GM23248 (cell line): ENCODE measurements at regions not wholly inside any gene's neighbourhood (a gene's known extent, or its start where the extent isn't known, plus 50 kb on each side); places are given as distances from the start of the nearest gene placed in this dataset.
"Not testable (repeated sequence)": the region's sequence is repeated elsewhere in the genome, so short reads cannot be mapped to it uniquely, and the experiment has no call there.

Source experiments
- DNase-seq: peaks from one replicate; pipeline ENCODE4 v3.0.0-alpha.2; 2015
- H2AFZ ChIP-seq: fragments of 200-600 bp; sonication (generic); 2 replicates; pipeline ENCODE4 v1.6.1; 2016; ENCODE audit warnings: antibody characterized with exemption
- H3F3A ChIP-seq: fragments of 200-600 bp; sonication (generic); 2 replicates; pipeline ENCODE4 v1.6.1; 2016; ENCODE audit warnings: mild to moderate bottlenecking, antibody characterized with exemption, mixed run types; ENCODE audit not compliant: insufficient read depth
- H3K27ac ChIP-seq: fragments of 200-600 bp; sonication (generic); 2 replicates; pipeline ENCODE4 v1.5.1; 2016; ENCODE audit warnings: mild to moderate bottlenecking
- H3K27me3 ChIP-seq: fragments of 200-600 bp; sonication (generic); replicated peaks from 2 replicates; pipeline ENCODE4 v1.6.1; 2016; ENCODE audit warnings: mild to moderate bottlenecking; ENCODE audit not compliant: insufficient read depth
- H3K36me3 ChIP-seq: fragments of 200-600 bp; sonication (generic); 2 replicates; pipeline ENCODE4 v1.6.1; 2016; ENCODE audit warnings: low read depth, mild to moderate bottlenecking
- H3K4me1 ChIP-seq: fragments of 200-600 bp; sonication (generic); 2 replicates; pipeline ENCODE4 v1.6.1; 2016; ENCODE audit warnings: mild to moderate bottlenecking; ENCODE audit not compliant: insufficient read depth
- H3K4me2 ChIP-seq: fragments of 200-600 bp; sonication (generic); one replicate; pipeline ENCODE4 v1.6.1; 2016; ENCODE audit warnings: mild to moderate bottlenecking; ENCODE audit not compliant: unreplicated experiment
- H3K4me3 ChIP-seq: fragments of 200-600 bp; sonication (generic); 2 replicates; pipeline ENCODE4 v1.5.1; 2016; ENCODE audit warnings: mild to moderate bottlenecking
- H3K79me2 ChIP-seq: fragments of 200-600 bp; sonication (generic); 2 replicates; pipeline ENCODE4 v1.6.1; 2016; ENCODE audit warnings: mild to moderate bottlenecking; ENCODE audit not compliant: insufficient read depth
- H3K9ac ChIP-seq: fragments of 200-600 bp; sonication (generic); 2 replicates; pipeline ENCODE4 v1.6.1; 2016; ENCODE audit warnings: mild to moderate bottlenecking
- H3K9me2 ChIP-seq: fragments of 200-600 bp; sonication (generic); 2 replicates; pipeline ENCODE4 v1.6.1; 2016; ENCODE audit warnings: mixed run types, mild to moderate bottlenecking, moderate library complexity; ENCODE audit not compliant: insufficient read depth
- H3K9me3 ChIP-seq: fragments of 200-600 bp; sonication (generic); one replicate; pipeline ENCODE4 v1.6.1; 2017; ENCODE audit warnings: low read depth
- H4K20me1 ChIP-seq: fragments of 200-600 bp; sonication (generic); 2 replicates; pipeline ENCODE4 v1.6.0; 2016; ENCODE audit not compliant: insufficient read depth
- EZH2 ChIP-seq: fragments of 200-600 bp; sonication (generic); IDR thresholded peaks from 2 replicates; pipeline ENCODE4 v1.6.1; 2018; ENCODE audit warnings: antibody characterized with exemption, mild to moderate bottlenecking; ENCODE audit not compliant: insufficient read depth, poor library complexity, severe bottlenecking
- EZH2phosphoT487 ChIP-seq: fragments of 200-600 bp; sonication (generic); IDR thresholded peaks from 2 replicates; pipeline ENCODE4 v1.6.1; 2018; ENCODE audit warnings: antibody characterized with exemption, moderate library complexity, mild to moderate bottlenecking, low read depth; ENCODE audit not compliant: insufficient read depth
- WGBS, 2 experiments: methylation state at CpG; one replicate each; pipeline ENCODE4 v1.1.6; 2015 to 2017; ENCODE audit warnings: low lambda C conversion rate in 2 of 2, low coverage in 1 of 2; ENCODE audit errors: missing lambda C conversion rate in 2 of 2; 5-methylcytosine and 5-hydroxymethylcytosine counted together
- in situ Hi-C: fragments of 300-500 bp; cut with MboI; formaldehyde crosslinking; loops from 2 replicates; pipeline ENCODE4 v1.15.0; 2020

DNA sequence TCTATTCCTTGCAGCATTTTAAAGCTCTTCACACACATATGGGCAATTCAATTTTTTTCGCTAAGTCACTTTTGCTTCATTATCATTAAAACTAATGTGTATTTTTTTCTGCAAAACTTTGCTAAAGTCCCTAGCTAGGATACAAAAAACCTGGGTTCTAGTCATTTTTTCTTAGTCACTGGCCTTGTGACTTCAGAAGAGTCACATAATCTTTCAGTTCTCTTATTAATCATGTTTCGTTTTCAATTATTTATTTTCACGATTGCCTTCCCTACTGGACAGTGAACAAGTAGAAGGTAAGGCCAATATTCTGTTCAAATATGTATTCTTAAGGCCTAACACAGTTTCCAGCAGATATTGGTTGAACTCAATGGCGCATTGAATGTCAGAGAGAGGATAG lies 60.9 kb upstream of the CYRIA start:
- in situ Hi-C loops: no loop called here

DNA sequence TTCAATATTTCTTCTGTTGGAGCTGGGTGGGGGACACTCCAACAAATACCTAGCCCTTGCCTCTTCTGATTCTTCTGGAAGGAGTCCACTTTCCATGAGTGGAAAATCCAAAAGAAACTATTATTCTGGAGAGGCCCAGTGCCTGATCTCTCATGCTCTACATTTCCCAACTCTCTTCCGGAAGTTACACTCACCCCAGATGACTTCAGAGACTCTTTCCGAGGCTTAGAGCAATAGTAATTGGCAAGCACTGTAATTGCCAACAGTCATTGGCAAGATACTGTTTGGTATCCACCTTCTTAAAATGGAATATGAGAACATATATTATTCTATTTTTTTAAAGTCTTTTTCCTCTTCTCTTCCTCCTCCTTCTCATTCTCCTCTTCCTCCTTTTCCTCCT lies 60.5 kb upstream of the CYRIA start:
- H3K36me3 ChIP-seq: no peaks in the 10 kb centered on the region
- H3K4me1 ChIP-seq: no peaks in the 10 kb centered on the region
- TF ChIP-seq EZH2: no peak
- TF ChIP-seq EZH2phosphoT487: no peak
- H3F3A ChIP-seq: no peaks in the 10 kb centered on the region
- peak; percentile 8 for DNase-seq
- WGBS, 2 experiments: 2 to 3% methylated on average over 2 of the region's 2 CpGs
- H3K9me3 ChIP-seq: no peaks in the 10 kb centered on the region
- H3K9ac ChIP-seq: no peak overlapping the region
- no peaks in the 10 kb centered on the region for H3K79me2 ChIP-seq
- H3K4me3 ChIP-seq: no peak overlapping the region
- H4K20me1 ChIP-seq: no peaks in the 10 kb centered on the region
- in situ Hi-C loops: no loop called here
- H2AFZ ChIP-seq: no peak overlapping the region
- H3K9me2 ChIP-seq: no peaks in the 10 kb centered on the region
- no peaks in the 10 kb centered on the region for H3K27me3 ChIP-seq
- no peak overlapping the region for H3K4me2 ChIP-seq
- no peak overlapping the region for H3K27ac ChIP-seq

More for the DNA sequence above, 60.9 kb upstream of the CYRIA start:
- no peaks in the 10 kb centered on the region for H4K20me1 ChIP-seq
- no peaks in the 10 kb centered on the region for H3F3A ChIP-seq
- H3K9ac ChIP-seq: no peak overlapping the region
- no peak overlapping the region for H2AFZ ChIP-seq
- DNase-seq: no peak
- H3K27ac ChIP-seq: no peak overlapping the region
- no peaks in the 10 kb centered on the region for H3K9me3 ChIP-seq
- H3K4me3 ChIP-seq: no peak overlapping the region
- WGBS, 2 experiments: 49 to 53% methylated on average over 4 of the region's 4 CpGs
- no peaks in the 10 kb centered on the region for H3K79me2 ChIP-seq
- TF ChIP-seq EZH2phosphoT487: no peak
- no peak for TF ChIP-seq EZH2
- no peaks in the 10 kb centered on the region for H3K4me1 ChIP-seq
- H3K9me2 ChIP-seq: no peaks in the 10 kb centered on the region
- no peaks in the 10 kb centered on the region for H3K27me3 ChIP-seq
- H3K4me2 ChIP-seq: no peak overlapping the region
- H3K36me3 ChIP-seq: no peaks in the 10 kb centered on the region

DNA sequence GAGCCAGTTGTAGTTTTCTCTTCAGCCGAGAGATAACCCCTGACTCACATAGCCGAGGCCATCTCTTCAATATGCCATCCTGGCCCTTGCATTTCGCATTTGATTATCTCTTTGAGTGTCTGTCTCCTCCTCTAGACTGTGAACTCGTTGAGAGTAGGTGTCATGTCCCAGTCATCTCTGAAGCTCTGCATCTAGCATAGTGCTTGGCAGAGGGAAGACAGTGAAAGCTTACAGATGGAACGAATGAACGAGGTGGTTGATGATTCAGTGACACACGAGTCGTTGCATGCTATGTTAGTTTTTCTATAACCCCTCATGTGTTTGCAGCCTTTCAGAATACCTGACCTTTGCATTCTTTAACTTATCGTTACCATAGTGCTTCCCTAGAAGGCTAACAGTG lies 59.9 kb upstream of the CYRIA start:
- Histone ChIP-seq H3F3A (no peaks in the 10 kb centered on the region), H4K20me1 (no peaks in the 10 kb centered on the region), H3K9me3 (no peaks in the 10 kb centered on the region), H3K27me3 (no peaks in the 10 kb centered on the region), H3K4me2 (no peak overlapping the region), H3K36me3 (no peaks in the 10 kb centered on the region), H3K4me3 (no peak overlapping the region), H3K27ac (no peak overlapping the region), H3K4me1 (no peaks in the 10 kb centered on the region), H3K9ac (no peak overlapping the region), H3K79me2 (no peaks in the 10 kb centered on the region), H2AFZ (no peak overlapping the region), H3K9me2 (no peaks in the 10 kb centered on the region)
- DNase-seq: no peak
- TF ChIP-seq EZH2 (no peak), EZH2phosphoT487 (no peak)
- in situ Hi-C loops: no loop called here
- 19 to 22% methylated on average over 9 of the region's 9 CpGs for WGBS, 2 experiments

DNA sequence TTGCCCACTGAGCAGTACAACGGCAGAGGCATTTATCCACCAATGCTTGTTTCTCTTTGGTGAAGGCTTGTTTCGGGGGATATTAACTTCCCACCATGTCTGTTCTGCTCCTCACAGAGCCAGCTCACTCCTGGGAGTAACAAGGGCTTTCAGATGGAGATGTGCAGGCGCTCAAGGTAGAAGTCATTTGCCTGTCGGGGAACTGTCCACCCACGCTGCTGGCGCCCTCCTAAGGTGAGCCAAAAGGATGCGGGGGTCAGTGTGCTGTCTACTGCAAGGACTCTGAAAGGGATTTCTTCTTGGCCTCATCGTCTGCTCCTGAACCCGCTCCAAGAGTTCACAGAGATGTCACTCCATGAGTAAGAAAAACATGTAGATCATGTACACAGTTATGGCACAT lies 57.0 kb upstream of the CYRIA start:
- no peak for TF ChIP-seq EZH2phosphoT487
- TF ChIP-seq EZH2: no peak
- 34 to 42% methylated on average over 9 of the region's 9 CpGs for WGBS, 2 experiments
- H3F3A ChIP-seq: no peaks in the 10 kb centered on the region

DNA sequence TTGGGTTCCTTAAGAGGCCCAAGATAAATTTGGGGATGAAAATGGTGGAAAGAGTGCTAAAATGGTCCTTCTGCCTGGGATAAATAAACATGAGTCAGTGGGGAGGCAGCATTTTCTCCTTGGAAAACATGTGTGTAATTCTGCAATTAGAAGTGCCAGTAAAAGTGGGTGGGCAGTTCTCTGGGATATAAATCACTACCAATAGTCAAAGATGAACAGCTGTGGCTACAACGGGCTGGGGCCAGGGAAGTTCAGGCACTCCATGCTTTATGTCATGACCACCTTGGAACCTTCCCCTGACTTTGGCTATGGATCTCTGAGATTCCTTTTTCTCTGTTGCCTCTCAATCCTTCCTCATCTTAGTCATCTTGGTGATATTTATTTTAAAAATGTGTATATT lies 56.5 kb upstream of the CYRIA start:
- TF ChIP-seq EZH2phosphoT487 (no peak), EZH2 (no peak)
- H3K4me3 ChIP-seq: no peak overlapping the region
- no peak overlapping the region for H2AFZ ChIP-seq
- H3K79me2 ChIP-seq: no peaks in the 10 kb centered on the region
- no peaks in the 10 kb centered on the region for H3F3A ChIP-seq
- DNase-seq: no peak
- H3K27ac ChIP-seq: no peak overlapping the region
- no peaks in the 10 kb centered on the region for H3K36me3 ChIP-seq
- no peaks in the 10 kb centered on the region for H3K9me2 ChIP-seq
- H4K20me1 ChIP-seq: no peaks in the 10 kb centered on the region
- in situ Hi-C loops: no loop called here
- H3K4me2 ChIP-seq: no peak overlapping the region
- H3K9ac ChIP-seq: no peak overlapping the region
- H3K27me3 ChIP-seq: no peaks in the 10 kb centered on the region
- H3K4me1 ChIP-seq: no peaks in the 10 kb centered on the region
- no peaks in the 10 kb centered on the region for H3K9me3 ChIP-seq
- WGBS, 2 experiments: 0% methylated on average over 1 of the region's 1 CpG

More for the DNA sequence above, 57.0 kb upstream of the CYRIA start:
- Histone ChIP-seq H3K9me3 (no peaks in the 10 kb centered on the region), H3K4me1 (no peaks in the 10 kb centered on the region), H3K9me2 (no peaks in the 10 kb centered on the region), H3K9ac (no peak overlapping the region), H3K36me3 (no peaks in the 10 kb centered on the region), H3K27ac (no peak overlapping the region), H3K4me2 (no peak overlapping the region), H3K4me3 (no peak overlapping the region), H2AFZ (no peak overlapping the region), H3K27me3 (no peaks in the 10 kb centered on the region), H4K20me1 (no peaks in the 10 kb centered on the region), H3K79me2 (no peaks in the 10 kb centered on the region)
- no peak for DNase-seq
- in situ Hi-C loops: no loop called here

DNA sequence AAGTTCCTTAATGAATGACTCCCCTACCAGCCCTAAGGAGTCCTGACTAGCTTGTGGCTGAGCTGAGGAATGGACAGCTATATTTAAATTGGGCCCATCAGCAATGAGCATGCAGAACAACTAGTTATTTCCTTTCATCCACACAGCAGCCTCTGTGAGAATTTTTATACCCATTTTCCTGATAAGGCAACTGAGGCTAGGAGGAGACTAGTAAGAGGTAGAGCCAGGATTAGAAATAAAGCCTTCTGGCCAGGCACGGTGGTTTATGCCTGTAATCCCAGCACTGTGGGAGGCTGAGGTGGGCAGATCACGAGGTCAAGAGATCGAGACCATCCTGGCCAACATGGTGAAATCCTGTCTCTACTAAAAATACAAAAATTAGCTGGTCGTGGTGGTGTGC lies 55.9 kb upstream of the CYRIA start:
- H3K4me1 ChIP-seq, H3K4me3 ChIP-seq, H4K20me1 ChIP-seq, H2AFZ ChIP-seq, in situ Hi-C loops, H3K9me2 ChIP-seq, DNase-seq, H3K79me2 ChIP-seq, H3K9me3 ChIP-seq, H3K36me3 ChIP-seq, H3K4me2 ChIP-seq, H3F3A ChIP-seq, H3K9ac ChIP-seq, H3K27ac ChIP-seq, H3K27me3 ChIP-seq: not testable (repeated sequence)
- 44 to 48% methylated on average over 4 of the region's 4 CpGs for WGBS, 2 experiments

DNA sequence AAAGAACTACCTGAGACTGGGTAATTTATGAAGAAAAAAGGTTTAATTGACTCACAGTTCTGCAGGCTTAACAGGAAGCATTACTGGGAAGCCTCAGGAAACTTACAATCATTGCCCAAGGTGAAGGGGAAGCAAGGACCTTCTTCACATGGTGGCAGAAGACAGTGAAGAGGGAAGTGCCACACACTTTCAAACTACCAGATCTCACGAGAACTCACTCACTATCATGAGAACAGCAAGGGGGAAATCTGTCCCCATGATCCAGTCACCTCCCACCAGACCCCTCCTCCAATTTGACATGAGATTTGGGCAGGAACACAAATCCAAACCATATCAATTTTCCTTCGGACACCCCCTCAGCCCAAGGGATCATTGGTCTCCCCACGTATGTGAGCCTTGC lies 55.1 kb upstream of the CYRIA start:
- in situ Hi-C loops, H3K4me2 ChIP-seq: not testable (repeated sequence)
- 40 to 60% methylated on average over 3 of the region's 3 CpGs for WGBS, 2 experiments

More for the DNA sequence above, 55.1 kb upstream of the CYRIA start:
- not testable (repeated sequence) for H3K9me2 ChIP-seq, H2AFZ ChIP-seq, H3K36me3 ChIP-seq, H3F3A ChIP-seq, H3K9me3 ChIP-seq, DNase-seq, H3K4me1 ChIP-seq, H3K27ac ChIP-seq, H4K20me1 ChIP-seq, H3K79me2 ChIP-seq, H3K9ac ChIP-seq, H3K4me3 ChIP-seq, H3K27me3 ChIP-seq
